ENCODE measurements at regions not wholly inside any gene's neighbourhood (a gene's known extent, or its start where the extent isn't known, plus 50 kb on each side); places are given as distances from the start of the nearest gene placed in this dataset.
"Not testable (repeated sequence)": the region's sequence is repeated elsewhere in the genome, so short reads cannot be mapped to it uniquely, and the experiment has no call there.

GRCh38 chr20:47843886-47844567 lies 58.7 kb upstream of the SULF2 start:
- H3K9me3 ChIP-seq (ENCODE audit: control insufficient read depth, low read length), result no peaks in the 10 kb centered on the region
- H3K4me3 ChIP-seq (ENCODE audit: extremely low read depth, insufficient read depth, low read length, poor library complexity, severe bottlenecking), result no peak overlapping the region
- H3K4me1 ChIP-seq (ENCODE audit: control insufficient read depth, insufficient read depth, low read length, poor library complexity, severe bottlenecking), result no peaks in the 10 kb centered on the region
- no peaks in the 10 kb centered on the region for H3K36me3 ChIP-seq (ENCODE audit: control insufficient read depth, insufficient read depth, low read length)
- WGBS, 2 experiments (ENCODE audit: insufficient coverage in 2 of 2), result 80% methylated on average over 1 of the region's 2 CpGs; no CpG with 5 or more reads in 1 of the 2 experiments
- no peak overlapping the region for H3K27ac ChIP-seq (ENCODE audit: low read depth, low read length, severe bottlenecking)

GRCh38 chr20:47842950-47843349 lies 57.7 kb upstream of the SULF2 start:
- not testable (repeated sequence) for H3K4me1 ChIP-seq (ENCODE audit: control insufficient read depth, insufficient read depth, low read length, poor library complexity, severe bottlenecking); H3K9me3 ChIP-seq (ENCODE audit: control insufficient read depth, low read length); H3K36me3 ChIP-seq (ENCODE audit: control insufficient read depth, insufficient read depth, low read length); H3K27ac ChIP-seq (ENCODE audit: low read depth, low read length, severe bottlenecking); H3K4me3 ChIP-seq (ENCODE audit: extremely low read depth, insufficient read depth, low read length, poor library complexity, severe bottlenecking)
- WGBS, 2 experiments (ENCODE audit: insufficient coverage in 2 of 2), result 79 to 84% methylated on average over 6 to 9 of the region's 11 CpGs

DNA sequence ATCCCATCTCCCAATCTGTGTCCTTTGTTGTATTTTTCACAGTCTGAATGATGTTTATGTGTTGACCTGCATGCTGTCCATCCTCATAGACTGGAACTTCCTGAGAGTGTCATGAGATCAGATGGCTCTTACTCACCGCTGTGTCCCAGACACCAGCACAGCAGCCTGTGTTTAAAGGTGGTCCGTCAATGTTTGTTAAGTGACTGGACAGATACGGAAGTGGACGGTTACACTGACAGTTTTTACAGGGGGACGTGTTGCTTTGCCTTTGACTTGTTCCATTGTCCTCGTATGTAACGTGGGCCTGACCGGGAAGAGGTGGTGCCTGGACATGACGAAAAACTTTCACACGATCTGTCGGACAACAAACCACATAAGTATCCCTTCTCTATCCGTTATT lies 56.7 kb upstream of the SULF2 start:
- not testable (repeated sequence) for H3K4me3 ChIP-seq (ENCODE audit: extremely low read depth, insufficient read depth, low read length, poor library complexity, severe bottlenecking); H3K9me3 ChIP-seq (ENCODE audit: control insufficient read depth, low read length); H3K27ac ChIP-seq (ENCODE audit: low read depth, low read length, severe bottlenecking); H3K4me1 ChIP-seq (ENCODE audit: control insufficient read depth, insufficient read depth, low read length, poor library complexity, severe bottlenecking); H3K36me3 ChIP-seq (ENCODE audit: control insufficient read depth, insufficient read depth, low read length)
- whole genome bisulfite sequencing, 2 experiments (ENCODE audit: insufficient coverage in 2 of 2), result 89 to 97% methylated on average over 7 to 9 of the region's 12 CpGs

- not testable (repeated sequence) for H3K4me1 ChIP-seq (ENCODE audit: control insufficient read depth, insufficient read depth, low read length, poor library complexity, severe bottlenecking); H3K4me3 ChIP-seq (ENCODE audit: extremely low read depth, insufficient read depth, low read length, poor library complexity, severe bottlenecking); H3K36me3 ChIP-seq (ENCODE audit: control insufficient read depth, insufficient read depth, low read length); H3K9me3 ChIP-seq (ENCODE audit: control insufficient read depth, low read length); H3K27ac ChIP-seq (ENCODE audit: low read depth, low read length, severe bottlenecking)
- WGBS, 2 experiments (ENCODE audit: insufficient coverage in 2 of 2), result 92 to 100% methylated on average over 1 to 2 of the region's 11 CpGs
Measured at GRCh38 chr20:47836256-47836817, 51.1 kb upstream of the SULF2 start.
